NCI-H2029 (cell line): ENCODE measurements at regions not wholly inside any gene's neighbourhood (a gene's known extent, or its start where the extent isn't known, plus 50 kb on each side); places are given as distances from the start of the nearest gene placed in this dataset.
"Not testable (repeated sequence)": the region's sequence is repeated elsewhere in the genome, so short reads cannot be mapped to it uniquely, and the experiment has no call there.

Experiments
- DNase-seq: peaks from one replicate; lab custom pipeline; 2025; lab: John Stamatoyannopoulos, UW

- DNase-seq = no peak
These were observed 138.3 kb upstream of the ZNF521 start for GRCh38 chr18:25490316-25490715.

DNA sequence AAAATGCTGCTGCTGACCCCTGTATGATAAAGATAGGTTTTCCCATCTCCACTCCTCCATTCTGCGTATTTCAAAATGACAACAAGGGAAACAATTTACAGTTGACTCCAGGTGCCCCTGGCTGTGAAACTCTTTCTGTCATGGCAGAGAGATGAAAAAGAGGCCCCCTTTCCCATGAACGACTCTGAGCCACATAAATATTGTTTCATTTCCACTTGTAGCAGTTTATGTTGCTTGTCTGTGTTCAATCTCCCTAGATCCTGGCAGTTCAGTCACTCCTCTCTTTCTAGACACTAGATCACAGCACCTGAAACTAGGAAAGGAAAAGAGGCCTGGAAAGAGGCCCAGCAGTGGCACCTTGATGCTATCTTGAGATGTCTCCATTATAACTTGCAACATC lies 121.0 kb upstream of the ZNF521 start:
- no peak for DNase-seq

- not testable (repeated sequence) for DNase-seq
These were observed 119.0 kb upstream of the ZNF521 start for GRCh38 chr18:25470756-25471524.

DNA sequence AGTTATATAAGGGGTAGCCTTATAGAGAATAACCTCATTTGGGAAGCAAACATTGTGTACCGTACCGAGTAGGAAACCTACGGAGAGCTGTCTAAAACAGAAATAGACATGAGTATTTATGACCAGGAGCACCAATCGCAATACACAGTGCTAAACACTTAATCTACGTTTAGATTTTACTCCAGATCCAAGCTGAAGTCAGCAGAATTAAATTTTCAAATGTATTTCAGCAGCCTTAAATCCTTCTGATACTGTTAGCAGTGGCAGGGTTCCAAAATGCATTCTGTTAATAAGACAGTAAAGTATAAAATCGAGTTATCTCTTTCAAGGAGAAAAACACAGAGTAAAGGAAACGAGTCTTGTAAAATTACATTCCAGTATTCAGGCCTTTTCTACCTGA lies 118.1 kb upstream of the ZNF521 start:
- DNase-seq = no peak

DNA sequence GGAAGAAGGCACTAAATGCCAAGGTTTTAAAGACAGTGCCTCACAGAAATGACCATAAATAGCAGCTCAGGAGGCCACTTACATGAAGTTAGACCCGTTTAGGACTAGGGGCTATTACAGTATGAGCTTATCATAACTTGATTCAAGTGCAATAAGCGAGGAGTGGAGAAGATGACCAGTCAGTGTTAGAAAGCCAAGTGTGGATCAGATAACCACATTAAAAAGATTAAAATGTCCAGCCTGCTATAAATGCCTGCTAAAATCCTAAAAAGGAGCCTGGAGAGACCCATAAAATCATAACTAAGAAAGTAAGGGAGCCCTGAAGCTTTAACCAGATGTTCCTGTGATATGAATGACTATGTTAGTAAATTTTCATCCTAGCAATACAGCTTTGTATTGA lies 117.5 kb upstream of the ZNF521 start:
- no peak for DNase-seq

- DNase-seq = no peak
These were observed 115.4 kb upstream of the ZNF521 start for GRCh38 chr18:25467226-25467987.

- DNase-seq = no peak
These were observed 113.3 kb upstream of the ZNF521 start for GRCh38 chr18:25465152-25465732.

DNA sequence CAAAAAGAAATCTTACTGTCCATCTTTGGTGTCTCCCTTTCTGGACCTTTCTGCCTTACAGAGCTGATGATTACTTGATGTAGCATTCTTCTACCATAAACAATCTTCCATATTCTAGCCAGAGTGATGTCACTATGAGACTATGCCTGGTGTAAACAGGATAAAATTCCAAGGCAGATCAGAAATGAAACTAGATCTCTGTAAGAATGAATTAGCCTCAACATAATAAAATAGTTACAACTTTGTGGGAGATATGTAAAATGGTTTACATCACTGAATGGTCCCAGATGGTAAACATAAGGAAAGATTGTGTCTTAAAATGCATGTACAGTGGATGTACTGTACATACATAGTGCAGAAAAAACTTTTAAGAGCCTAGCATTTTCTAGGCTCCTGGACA lies 112.3 kb upstream of the ZNF521 start:
- no peak for DNase-seq

- DNase-seq = no peak
These were observed 111.8 kb upstream of the ZNF521 start for GRCh38 chr18:25463726-25464125.

GRCh38 chr18:25459814-25460213 lies 107.8 kb upstream of the ZNF521 start:
- no peak for DNase-seq

GRCh38 chr18:25457601-25458000 lies 105.6 kb upstream of the ZNF521 start:
- DNase-seq = no peak

GRCh38 chr18:25457126-25457525 lies 105.2 kb upstream of the ZNF521 start:
- no peak for DNase-seq

DNA sequence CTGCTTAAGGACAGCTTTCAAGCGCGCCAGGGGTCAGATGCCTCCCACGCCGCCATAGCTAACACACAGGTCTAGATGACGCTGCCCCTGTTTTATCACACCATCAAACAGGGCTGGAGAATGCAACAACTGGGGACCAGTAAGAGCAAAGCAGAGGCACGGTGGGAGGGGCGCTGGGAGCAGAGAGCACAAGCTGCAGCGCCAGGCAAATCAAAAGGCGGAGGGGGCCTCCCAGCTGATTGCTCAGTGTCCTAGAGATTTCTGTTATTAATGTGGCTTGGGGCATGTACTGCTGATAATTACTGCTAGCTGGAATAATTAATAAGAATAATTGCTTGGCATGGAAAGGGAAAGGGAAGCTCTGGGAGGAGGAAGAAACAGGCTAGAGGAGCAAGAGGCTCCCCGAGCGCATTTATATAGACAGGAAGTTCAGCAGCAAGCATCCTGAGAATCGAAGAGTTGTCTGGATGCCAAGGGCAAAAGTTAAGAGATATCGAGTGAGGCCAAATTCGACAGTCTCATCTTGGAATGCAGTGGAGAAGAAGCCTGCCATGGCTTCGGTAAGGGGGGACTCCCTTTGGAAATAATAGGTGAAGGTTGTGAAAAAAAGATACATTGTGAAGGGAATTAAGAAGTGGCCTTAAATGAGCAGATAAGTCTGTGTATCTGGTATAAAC lies 104.5 kb upstream of the ZNF521 start:
- DNase-seq = no peak

DNA sequence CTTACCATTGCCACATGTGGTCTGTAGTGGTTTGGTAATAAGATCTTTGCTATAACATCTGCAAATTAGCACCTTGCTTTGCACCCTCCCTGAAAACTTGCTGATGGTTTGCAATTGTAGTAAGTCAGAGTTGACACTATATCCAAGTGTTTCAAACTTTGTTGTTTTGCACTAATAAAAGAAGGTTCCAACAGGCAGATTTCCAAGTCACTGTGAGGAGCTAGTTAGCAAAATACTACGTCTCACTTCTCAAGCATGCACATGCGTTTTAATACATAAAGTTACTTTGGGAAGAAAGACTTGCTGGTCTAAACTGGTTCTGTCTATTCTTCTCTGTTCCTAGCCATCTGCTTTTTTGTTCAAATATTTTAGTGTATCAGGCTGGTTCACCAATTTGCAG lies 103.7 kb upstream of the ZNF521 start:
- DNase-seq = no peak

GRCh38 chr18:25455159-25455558 lies 103.2 kb upstream of the ZNF521 start:
- DNase-seq = no peak

GRCh38 chr18:25454730-25455129 lies 102.8 kb upstream of the ZNF521 start:
- DNase-seq = no peak

DNA sequence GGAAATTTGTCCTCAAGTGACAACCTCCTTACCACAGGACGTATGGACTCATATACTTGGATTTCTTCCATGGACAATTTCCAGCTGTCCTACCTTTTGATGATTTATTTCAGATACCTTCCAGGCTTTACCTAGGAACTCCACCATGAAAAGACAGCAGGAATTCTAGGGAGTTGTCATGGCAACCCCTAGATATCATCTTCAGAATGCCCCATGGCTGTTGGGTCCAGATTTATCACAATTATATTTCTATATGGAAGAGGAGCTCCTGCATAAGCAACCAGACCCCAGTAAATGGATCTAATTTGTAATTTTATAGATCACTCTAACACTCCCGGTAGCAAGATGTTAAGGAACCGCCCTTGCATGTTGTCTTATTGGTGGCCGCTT lies 102.3 kb upstream of the ZNF521 start:
- DNase-seq = no peak

DNA sequence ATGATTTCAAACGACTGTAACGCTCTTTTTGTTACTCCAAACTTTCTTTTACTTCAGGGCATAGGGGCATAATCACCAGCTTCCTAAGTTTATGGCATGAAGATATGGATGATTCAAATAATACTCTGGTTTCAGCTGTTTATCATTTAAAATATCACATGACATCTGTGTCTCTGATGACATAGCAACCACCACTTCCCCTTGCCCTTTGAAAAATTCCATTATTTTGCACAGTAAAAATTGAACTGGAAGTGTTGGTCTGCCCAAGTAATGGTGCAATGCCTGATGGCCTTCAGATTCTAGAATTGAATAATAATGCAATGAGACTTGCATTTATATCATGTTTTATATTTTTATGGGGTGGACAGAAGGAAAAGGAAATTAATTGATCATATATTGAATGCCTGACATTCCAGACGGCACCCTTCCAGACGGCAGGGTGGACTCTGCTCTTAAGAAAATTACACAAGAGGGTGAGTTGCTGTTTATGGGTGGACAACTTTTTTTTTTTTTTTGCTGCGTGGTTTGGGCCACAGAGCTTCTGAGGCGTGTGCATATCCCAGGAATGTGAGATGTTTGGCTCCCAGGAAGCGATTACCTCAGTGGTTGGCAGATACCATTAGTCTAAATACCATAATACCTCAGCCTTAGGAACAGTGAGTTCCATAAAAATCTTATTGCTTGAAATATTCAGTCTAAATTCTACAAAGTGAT lies 101.7 kb upstream of the ZNF521 start:
- no peak for DNase-seq

- no peak for DNase-seq
These were observed 99.2 kb upstream of the ZNF521 start for GRCh38 chr18:25451077-25451658.

GRCh38 chr18:25449046-25449445 lies 97.1 kb upstream of the ZNF521 start:
- no peak for DNase-seq

GRCh38 chr18:25446972-25447371 lies 95.0 kb upstream of the ZNF521 start:
- no peak for DNase-seq

- DNase-seq = no peak
These were observed 93.5 kb upstream of the ZNF521 start for GRCh38 chr18:25445430-25445829.
